ENCODE measurements at regions not wholly inside any gene's neighbourhood (a gene's known extent, or its start where the extent isn't known, plus 50 kb on each side); places are given as distances from the start of the nearest gene placed in this dataset.

GRCh38 chr6:99219788-99220187 lies 129.7 kb downstream of the FAXC start:
- intact Hi-C loops (cut with micrococcal nuclease; ENCODE audit: unreplicated experiment) = no loop called here
- H3K36me3 ChIP-seq (ENCODE audit: insufficient read depth, low read length, poor library complexity, severe bottlenecking) = no peaks in the 10 kb centered on the region

GRCh38 chr6:99216959-99217358 lies 132.5 kb downstream of the FAXC start:
- H3K27ac ChIP-seq (ENCODE audit: low read depth, low read length, poor library complexity, severe bottlenecking) = no peak overlapping the region
- H3K4me3 ChIP-seq (ENCODE audit: low read depth, low read length, poor library complexity, severe bottlenecking) = no peak overlapping the region
- H3K4me1 ChIP-seq (ENCODE audit: insufficient read depth, low read length, poor library complexity, severe bottlenecking) = no peaks in the 10 kb centered on the region
- DNase-seq (ENCODE audit: low spot score) = no peak
- TF ChIP-seq CTCF (conservative IDR thresholded peaks at IDR 0.05; ENCODE audit: low read depth, low read length) (no peak), EZH2 (IDR thresholded peaks at IDR 0.05; ENCODE audit: borderline replicate concordance, low read depth, low read length, poor library complexity, severe bottlenecking) (no peak)
- BruUV-seq (replicated peaks) = no TSS peak
- POLR2A ChIA-PET (ENCODE audit: low non-redundant PET) = no interaction called here
- intact Hi-C loops (cut with micrococcal nuclease; ENCODE audit: unreplicated experiment) = no loop called here
- no peaks in the 10 kb centered on the region for H3K27me3 ChIP-seq (replicated peaks; ENCODE audit: insufficient read depth, low read depth, low read length, poor library complexity)
- CTCF ChIA-PET = no interaction called here
- no peaks in the 10 kb centered on the region for H3K36me3 ChIP-seq (ENCODE audit: insufficient read depth, low read length, poor library complexity, severe bottlenecking)
- no peaks in the 10 kb centered on the region for H3K9me3 ChIP-seq (ENCODE audit: low read depth, low read length, poor library complexity, severe bottlenecking)

More at GRCh38 chr6:99219788-99220187, 129.7 kb downstream of the FAXC start:
- no peak overlapping the region for H3K4me3 ChIP-seq (ENCODE audit: low read depth, low read length, poor library complexity, severe bottlenecking)
- no peaks in the 10 kb centered on the region for H3K9me3 ChIP-seq (ENCODE audit: low read depth, low read length, poor library complexity, severe bottlenecking)
- CTCF ChIA-PET = no interaction called here
- TF ChIP-seq EZH2 (IDR thresholded peaks at IDR 0.05; ENCODE audit: borderline replicate concordance, low read depth, low read length, poor library complexity, severe bottlenecking) = no peak
- peak; percentile 32 for TF ChIP-seq CTCF (conservative IDR thresholded peaks at IDR 0.05; ENCODE audit: low read depth, low read length)
- no peak overlapping the region for H3K27ac ChIP-seq (ENCODE audit: low read depth, low read length, poor library complexity, severe bottlenecking)
- H3K27me3 ChIP-seq (replicated peaks; ENCODE audit: insufficient read depth, low read depth, low read length, poor library complexity) = no peaks in the 10 kb centered on the region
- DNase-seq (ENCODE audit: low spot score) = peak; percentile 5
- no peaks in the 10 kb centered on the region for H3K4me1 ChIP-seq (ENCODE audit: insufficient read depth, low read length, poor library complexity, severe bottlenecking)
- no TSS peak for BruUV-seq (replicated peaks)
- POLR2A ChIA-PET (ENCODE audit: low non-redundant PET) = no interaction called here

- DNase-seq (ENCODE audit: low spot score) = no peak
- Histone ChIP-seq H3K4me1 (ENCODE audit: insufficient read depth, low read length, poor library complexity, severe bottlenecking) (no peaks in the 10 kb centered on the region), H3K36me3 (ENCODE audit: insufficient read depth, low read length, poor library complexity, severe bottlenecking) (no peaks in the 10 kb centered on the region), H3K27me3 (replicated peaks; ENCODE audit: insufficient read depth, low read depth, low read length, poor library complexity) (no peaks in the 10 kb centered on the region), H3K27ac (ENCODE audit: low read depth, low read length, poor library complexity, severe bottlenecking) (no peak overlapping the region), H3K9me3 (ENCODE audit: low read depth, low read length, poor library complexity, severe bottlenecking) (no peaks in the 10 kb centered on the region), H3K4me3 (ENCODE audit: low read depth, low read length, poor library complexity, severe bottlenecking) (no peak overlapping the region)
- no peak for TF ChIP-seq CTCF (conservative IDR thresholded peaks at IDR 0.05; ENCODE audit: low read depth, low read length)
- no peak for TF ChIP-seq EZH2 (IDR thresholded peaks at IDR 0.05; ENCODE audit: borderline replicate concordance, low read depth, low read length, poor library complexity, severe bottlenecking)
- ChIA-PET POLR2A (ENCODE audit: low non-redundant PET) (no interaction called here), CTCF (no interaction called here)
- no TSS peak for BruUV-seq (replicated peaks)
- intact Hi-C loops (cut with micrococcal nuclease; ENCODE audit: unreplicated experiment) = no loop called here
Observed at GRCh38 chr6:99195986-99196655, 153.4 kb downstream of the FAXC start.

Measured in A673 (cell line).